Jurkat, Clone E6-1 (cell line): ENCODE measurements at regions not wholly inside any gene's neighbourhood (a gene's known extent, or its start where the extent isn't known, plus 50 kb on each side); places are given as distances from the start of the nearest gene placed in this dataset.

Experiments used
- DNase-seq: peaks from one replicate; pipeline ENCODE4 v3.0.0-alpha.2; 2011; ENCODE audit warnings: low read depth, low spot score
- H3K4me3 ChIP-seq: 2 replicates; pipeline ENCODE4 v1.5.1; 2011; ENCODE audit warnings: mild to moderate bottlenecking, low read length, control low read depth, moderate library complexity

GRCh38 chr6:121835662-121836061, 400.2 kb downstream of the GJA1 start:
- DNase-seq: no peak
- H3K4me3 ChIP-seq: no peak overlapping the region

- DNase-seq: no peak
- no peak overlapping the region for H3K4me3 ChIP-seq
Measured at GRCh38 chr6:121837545-121838229, 402.2 kb downstream of the GJA1 start.

DNA sequence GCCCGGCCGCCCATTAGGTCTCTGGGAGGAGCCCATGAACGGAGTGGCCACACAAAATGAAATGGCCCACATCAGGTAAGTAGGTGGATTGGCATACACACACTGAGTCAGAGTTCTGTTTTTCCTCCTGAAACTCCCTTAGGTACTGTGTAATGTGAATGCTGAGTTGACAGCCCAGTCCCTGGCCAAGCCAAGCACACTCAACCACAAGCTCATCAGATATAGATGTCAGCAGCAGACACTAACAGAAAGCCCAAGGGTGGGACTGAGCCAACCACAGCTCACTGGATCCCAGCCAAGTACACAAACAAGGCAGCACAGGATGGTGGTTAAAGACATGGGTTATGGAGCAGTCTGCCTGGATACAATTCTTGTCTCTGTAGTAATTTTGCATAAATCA, 403.4 kb downstream of the GJA1 start:
- peak; percentile 31 for DNase-seq
- H3K4me3 ChIP-seq: no peak overlapping the region

DNA sequence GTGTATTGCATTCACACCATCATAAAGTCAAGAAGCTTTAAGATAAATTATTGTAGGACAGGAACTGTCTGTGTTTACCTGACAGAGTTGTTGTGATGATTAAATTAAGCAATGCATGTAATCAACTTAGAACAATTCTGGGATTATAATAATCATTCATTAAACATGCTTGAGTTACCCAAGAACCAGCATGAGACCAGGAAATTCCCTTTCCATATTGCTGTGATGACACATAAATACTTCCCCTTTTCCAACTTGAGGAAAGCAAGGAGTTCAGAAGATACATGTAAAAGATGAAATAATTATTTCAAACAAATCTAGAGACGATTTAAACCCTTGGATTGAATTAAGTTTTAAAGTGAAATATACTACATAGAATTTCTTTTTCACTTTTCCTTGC, 404.4 kb downstream of the GJA1 start:
- no peak overlapping the region for H3K4me3 ChIP-seq
- DNase-seq: no peak

DNA sequence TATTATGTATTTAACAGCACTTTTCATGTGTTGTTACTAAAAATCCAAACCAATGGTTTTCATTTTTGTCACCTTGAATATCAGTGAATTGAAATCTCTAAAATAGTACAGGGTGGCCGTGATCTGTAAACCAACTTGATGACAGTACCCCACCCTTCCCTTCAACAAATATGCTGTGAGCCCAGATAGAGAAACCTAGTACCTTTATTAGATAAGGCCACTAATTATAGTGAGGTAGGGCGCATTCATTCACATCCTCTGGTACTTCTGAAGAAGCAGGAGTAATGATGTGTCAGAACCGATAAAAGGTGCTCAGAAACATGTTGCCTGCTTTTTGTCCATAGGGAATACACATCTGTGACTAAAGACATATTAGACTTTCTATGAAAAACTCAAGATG, 409.5 kb downstream of the GJA1 start:
- no peak overlapping the region for H3K4me3 ChIP-seq
- DNase-seq: no peak

DNA sequence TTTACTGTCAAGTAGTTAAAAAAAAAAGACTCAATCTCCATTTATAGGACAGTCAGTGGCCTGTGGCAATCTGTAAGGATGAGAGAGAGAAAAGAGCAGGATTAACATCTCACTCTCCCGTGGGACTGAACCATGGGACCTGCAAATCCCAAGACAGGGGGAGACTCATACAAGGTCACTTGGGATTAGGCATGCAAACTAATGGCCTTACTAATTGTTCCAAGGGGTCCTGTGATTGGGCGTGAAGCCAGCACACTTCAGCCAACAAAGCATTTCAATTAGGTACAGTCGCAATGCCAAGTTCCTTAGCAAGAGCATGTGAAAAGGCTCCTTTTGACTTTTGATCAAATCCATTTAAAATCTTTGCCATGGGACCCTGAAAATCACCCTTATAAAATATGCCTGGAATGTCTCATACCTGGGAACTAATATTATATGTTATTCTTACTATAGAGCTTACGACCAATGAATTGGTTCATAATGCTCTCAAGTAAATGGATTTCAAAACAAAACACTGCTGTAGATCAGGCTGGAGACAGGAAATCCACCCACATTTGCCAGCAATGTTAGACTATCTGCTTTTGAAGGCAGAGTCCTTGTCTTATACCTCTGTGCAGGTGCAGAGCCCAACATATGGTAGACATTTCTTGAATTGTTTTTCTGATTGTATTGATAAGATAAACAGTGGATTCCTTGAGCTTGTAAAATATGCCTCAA, 412.5 kb downstream of the GJA1 start:
- DNase-seq: no peak
- no peak overlapping the region for H3K4me3 ChIP-seq

- no peak for DNase-seq
- H3K4me3 ChIP-seq: no peak overlapping the region
Measured at GRCh38 chr6:121848523-121849255, 413.2 kb downstream of the GJA1 start.

DNA sequence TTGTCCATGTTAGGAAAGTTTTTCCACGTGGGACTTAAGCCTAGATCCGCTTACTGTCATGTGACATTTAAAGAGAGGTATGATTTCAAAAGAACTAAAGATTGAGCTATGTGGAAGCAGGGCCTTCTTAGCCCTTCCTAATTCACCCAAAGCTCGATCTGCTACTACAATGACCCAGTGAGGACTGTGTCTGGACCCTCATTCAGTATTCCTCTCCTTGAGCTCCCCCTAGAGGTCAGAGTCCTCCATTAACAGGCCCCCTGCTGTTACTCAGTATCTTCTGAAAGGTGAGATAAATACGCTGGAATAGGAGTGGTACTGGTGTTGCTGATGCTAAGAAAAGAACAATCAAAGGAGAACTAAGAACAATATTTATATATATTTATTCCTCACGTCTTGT, 414.0 kb downstream of the GJA1 start:
- DNase-seq: peak; percentile 29
- no peak overlapping the region for H3K4me3 ChIP-seq

DNA sequence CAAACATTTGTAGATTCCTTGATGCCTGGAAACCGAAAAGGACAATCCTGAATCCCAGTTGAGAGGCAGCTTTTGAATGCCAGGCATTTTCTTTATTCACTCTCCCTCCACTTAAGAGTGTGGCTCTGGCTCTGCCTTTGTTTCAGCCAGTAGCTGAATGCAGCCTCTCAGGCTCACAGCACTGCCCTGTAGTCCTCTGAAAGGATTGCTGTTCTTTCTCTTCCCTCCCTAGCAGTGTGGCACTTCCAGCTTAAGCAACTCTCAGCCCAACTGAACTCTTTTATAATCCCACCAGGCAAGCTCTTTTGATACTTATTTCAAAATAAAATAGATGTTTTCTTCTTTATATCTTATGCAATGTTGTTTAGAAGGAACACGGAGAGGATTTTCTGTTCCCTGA, 415.6 kb downstream of the GJA1 start:
- no peak overlapping the region for H3K4me3 ChIP-seq
- DNase-seq: no peak

DNA sequence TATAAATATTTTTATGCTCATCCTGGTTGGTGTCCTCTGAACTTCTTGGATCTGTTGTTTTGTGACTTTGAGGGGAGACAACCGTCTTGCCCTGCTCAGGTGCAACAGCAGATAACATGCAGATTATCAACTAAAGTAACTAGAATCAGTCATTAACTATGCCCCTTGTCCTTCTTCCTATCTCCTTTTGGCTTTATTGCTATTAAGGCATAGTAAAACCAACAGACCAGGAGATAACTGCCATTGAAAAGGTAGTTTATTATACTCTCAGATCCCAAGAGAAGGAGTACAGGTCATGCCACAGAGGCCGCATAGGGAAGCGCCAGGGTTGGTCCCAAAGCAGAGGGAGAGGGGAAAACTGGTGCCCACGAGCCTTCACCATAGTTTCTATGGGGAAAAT, 418.2 kb downstream of the GJA1 start:
- no peak overlapping the region for H3K4me3 ChIP-seq

GRCh38 chr6:121855521-121855920, 420.1 kb downstream of the GJA1 start:
- DNase-seq: no peak
- no peak overlapping the region for H3K4me3 ChIP-seq

More for the DNA sequence above, 418.2 kb downstream of the GJA1 start:
- no peak for DNase-seq

GRCh38 chr6:121856296-121856695, 420.9 kb downstream of the GJA1 start:
- H3K4me3 ChIP-seq: no peak overlapping the region
- no peak for DNase-seq

- no peak overlapping the region for H3K4me3 ChIP-seq
- DNase-seq: no peak
Measured at GRCh38 chr6:121857551-121857950, 422.1 kb downstream of the GJA1 start.

GRCh38 chr6:121858310-121858709, 422.9 kb downstream of the GJA1 start:
- H3K4me3 ChIP-seq: no peak overlapping the region
- no peak for DNase-seq

DNA sequence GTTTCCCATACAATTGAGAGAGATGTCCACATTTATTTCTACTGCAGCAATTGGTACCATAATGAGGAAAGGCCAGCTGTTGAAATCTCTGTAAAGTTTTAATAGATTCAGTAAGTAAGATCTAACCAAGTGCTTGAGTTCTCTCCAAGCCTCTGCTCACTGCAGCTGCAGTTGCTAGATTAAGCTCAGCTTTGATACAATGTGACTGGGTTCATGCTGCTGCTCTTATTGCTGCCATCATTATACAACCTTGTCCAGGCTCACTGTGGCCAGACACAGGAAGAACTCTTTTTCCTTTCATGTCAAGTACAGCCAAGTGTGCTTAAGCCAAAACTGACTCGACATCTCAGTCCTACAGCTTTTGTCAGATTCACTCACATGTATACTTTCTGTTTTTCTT, 423.5 kb downstream of the GJA1 start:
- H3K4me3 ChIP-seq: no peak overlapping the region
- no peak for DNase-seq

DNA sequence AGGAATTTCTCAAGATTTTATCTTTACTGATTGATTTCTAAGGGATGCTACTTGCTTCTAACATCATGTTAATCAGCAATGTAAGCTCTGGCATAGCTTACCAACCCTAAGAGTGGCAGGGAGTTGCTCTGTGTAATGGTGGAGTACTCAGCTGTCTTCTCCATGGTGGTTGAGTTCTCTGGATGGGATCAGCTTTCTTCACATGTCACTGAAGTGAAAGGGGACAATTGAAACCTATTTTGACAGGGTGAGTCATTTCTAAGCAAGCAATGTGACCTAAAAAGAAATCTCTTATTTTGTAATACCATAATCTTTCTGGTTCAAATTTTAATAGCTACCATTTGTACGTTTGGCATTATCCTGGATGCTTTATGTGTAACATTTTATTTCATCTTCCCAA, 430.4 kb downstream of the GJA1 start:
- H3K4me3 ChIP-seq: no peak overlapping the region
- no peak for DNase-seq

DNA sequence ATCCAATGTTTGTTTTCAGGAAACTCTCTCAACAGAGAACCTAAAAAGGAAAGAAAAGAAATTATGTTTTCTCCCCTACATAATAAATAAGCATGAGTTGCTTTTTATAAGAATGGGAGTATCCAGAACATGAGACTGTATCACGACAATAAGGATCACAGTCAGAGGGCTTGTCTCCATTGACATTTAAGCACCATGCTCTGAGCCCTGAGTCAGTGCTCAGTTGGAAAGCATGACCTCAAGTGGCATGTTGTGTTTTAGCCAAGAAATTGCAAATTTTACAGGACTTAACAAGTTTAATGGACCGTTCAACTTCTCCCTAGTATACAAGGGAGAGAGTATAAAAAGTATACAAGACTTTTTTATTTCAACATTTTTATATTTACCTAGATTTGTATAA, 431.6 kb downstream of the GJA1 start:
- H3K4me3 ChIP-seq: no peak overlapping the region
- DNase-seq: no peak

DNA sequence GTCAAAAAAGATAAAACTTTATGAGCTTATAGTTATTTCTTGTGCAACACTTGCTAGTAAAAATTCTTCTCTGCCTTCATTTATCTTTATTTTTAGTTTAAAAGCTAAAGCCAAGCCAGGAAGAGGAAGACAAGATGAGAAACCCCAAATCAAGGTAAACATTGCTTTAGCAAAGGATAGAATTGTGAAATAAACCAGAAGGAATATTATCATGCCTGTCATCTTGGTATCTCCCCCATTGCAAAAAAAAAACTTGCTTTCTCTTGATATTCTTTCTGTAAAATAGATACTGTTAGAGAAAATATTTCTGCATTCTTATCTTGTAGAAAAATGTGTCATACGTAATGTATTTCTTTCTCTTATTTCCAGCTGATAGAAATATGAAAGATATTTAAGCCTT, 432.8 kb downstream of the GJA1 start:
- H3K4me3 ChIP-seq: no peak overlapping the region
- DNase-seq: no peak

DNA sequence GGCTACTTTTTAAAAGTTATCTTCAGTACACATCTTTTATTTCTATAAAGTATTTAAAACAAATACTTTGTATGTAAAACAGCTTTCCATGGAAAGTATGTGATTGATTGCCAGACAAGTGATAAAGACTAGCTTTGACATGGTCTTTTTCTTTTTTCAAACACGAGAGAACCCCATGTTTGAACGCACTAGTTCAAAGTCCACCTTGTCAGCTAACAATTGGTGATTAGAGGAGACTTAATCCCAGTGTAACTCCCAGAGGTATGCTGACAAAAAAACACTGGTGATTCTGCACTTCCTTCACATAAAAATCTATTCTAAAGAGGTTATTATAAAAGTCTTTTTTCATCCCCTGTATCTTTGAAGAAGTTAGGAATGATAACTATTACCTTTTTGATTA, 438.1 kb downstream of the GJA1 start:
- H3K4me3 ChIP-seq: no peak overlapping the region
- no peak for DNase-seq

- H3K4me3 ChIP-seq: no peak overlapping the region
- DNase-seq: no peak
Measured at GRCh38 chr6:121876721-121877120, 441.3 kb downstream of the GJA1 start.
